Chondrocyte (in vitro differentiated cells): ENCODE measurements at regions not wholly inside any gene's neighbourhood (a gene's known extent, or its start where the extent isn't known, plus 50 kb on each side); places are given as distances from the start of the nearest gene placed in this dataset.

Experiments used
- DNase-seq: peaks from one replicate; pipeline ENCODE4 v3.0.0; 2021; ENCODE audit warnings: mixed read lengths, low spot score
- H3K27ac Mint-ChIP-seq: one replicate; pipeline ENCODE4 v1.8.0; 2021; ENCODE audit warnings: mild to moderate bottlenecking, moderate library complexity, mixed read lengths; ENCODE audit not compliant: unreplicated experiment
- H3K27me3 Mint-ChIP-seq: 2 replicates; pipeline ENCODE4 v1.8.0; 2021; ENCODE audit warnings: low read depth, mixed read lengths
- H3K36me3 Mint-ChIP-seq: 2 replicates; pipeline ENCODE4 v1.8.0; 2021; ENCODE audit warnings: low read depth, mixed read lengths
- H3K4me1 Mint-ChIP-seq: 2 replicates; pipeline ENCODE4 v1.8.0; 2021; ENCODE audit warnings: low read depth, mild to moderate bottlenecking, mixed read lengths
- H3K4me3 Mint-ChIP-seq: one replicate; pipeline ENCODE4 v1.8.0; 2021; ENCODE audit warnings: mild to moderate bottlenecking, moderate library complexity, mixed read lengths; ENCODE audit not compliant: unreplicated experiment
- H3K9me3 Mint-ChIP-seq: 2 replicates; pipeline ENCODE4 v1.8.0; 2021; ENCODE audit warnings: low read depth, mixed read lengths
- TF ChIP-seq, protein P1 (sequence below): fragments of 200-600 bp; sonication (generic); IDR thresholded peaks from 2 replicates; pipeline ENCODE4 v1.5.0; 2021; ENCODE audit warnings: antibody characterized with exemption, mild to moderate bottlenecking, moderate library complexity

DNA sequence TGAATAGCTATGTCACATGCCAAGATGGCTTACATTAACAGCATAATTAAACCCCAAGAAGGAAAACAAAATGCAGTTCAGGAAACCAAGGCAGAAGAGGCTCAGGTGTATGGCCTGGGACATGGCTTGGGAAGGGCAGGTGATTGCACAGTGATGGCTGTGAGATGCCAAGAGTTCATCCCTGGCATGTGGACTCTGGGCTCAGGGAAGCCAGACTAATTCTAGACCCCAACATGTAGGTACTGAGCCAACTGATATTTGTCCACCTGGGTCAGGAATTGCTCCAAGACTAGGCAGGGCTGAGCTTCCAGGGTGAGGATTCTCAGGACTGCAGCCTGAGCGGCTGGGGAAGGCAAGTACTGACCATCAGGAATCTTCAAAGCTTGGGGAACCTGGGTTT lies 218.4 kb upstream of the PIK3R1 start:
- peaks cover under 1% of the 10 kb centered on the region for H3K9me3 Mint-ChIP-seq
- H3K4me3 Mint-ChIP-seq = no peak overlapping the region
- DNase-seq = no peak
- H3K36me3 Mint-ChIP-seq = no peaks in the 10 kb centered on the region
- no peak overlapping the region for H3K27ac Mint-ChIP-seq
- no peaks in the 10 kb centered on the region for H3K27me3 Mint-ChIP-seq
- peaks cover 45% of the 10 kb centered on the region for H3K4me1 Mint-ChIP-seq
- TF ChIP-seq, protein P1, sequence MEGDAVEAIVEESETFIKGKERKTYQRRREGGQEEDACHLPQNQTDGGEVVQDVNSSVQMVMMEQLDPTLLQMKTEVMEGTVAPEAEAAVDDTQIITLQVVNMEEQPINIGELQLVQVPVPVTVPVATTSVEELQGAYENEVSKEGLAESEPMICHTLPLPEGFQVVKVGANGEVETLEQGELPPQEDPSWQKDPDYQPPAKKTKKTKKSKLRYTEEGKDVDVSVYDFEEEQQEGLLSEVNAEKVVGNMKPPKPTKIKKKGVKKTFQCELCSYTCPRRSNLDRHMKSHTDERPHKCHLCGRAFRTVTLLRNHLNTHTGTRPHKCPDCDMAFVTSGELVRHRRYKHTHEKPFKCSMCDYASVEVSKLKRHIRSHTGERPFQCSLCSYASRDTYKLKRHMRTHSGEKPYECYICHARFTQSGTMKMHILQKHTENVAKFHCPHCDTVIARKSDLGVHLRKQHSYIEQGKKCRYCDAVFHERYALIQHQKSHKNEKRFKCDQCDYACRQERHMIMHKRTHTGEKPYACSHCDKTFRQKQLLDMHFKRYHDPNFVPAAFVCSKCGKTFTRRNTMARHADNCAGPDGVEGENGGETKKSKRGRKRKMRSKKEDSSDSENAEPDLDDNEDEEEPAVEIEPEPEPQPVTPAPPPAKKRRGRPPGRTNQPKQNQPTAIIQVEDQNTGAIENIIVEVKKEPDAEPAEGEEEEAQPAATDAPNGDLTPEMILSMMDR = no peak

GRCh38 chr5:67996596-67996995 lies 219.0 kb upstream of the PIK3R1 start:
- Mint-ChIP-seq H3K36me3 (no peaks in the 10 kb centered on the region), H3K4me1 (peaks cover 50% of the 10 kb centered on the region), H3K27ac (no peak overlapping the region), H3K9me3 (no peaks in the 10 kb centered on the region), H3K27me3 (no peaks in the 10 kb centered on the region), H3K4me3 (no peak overlapping the region)
- DNase-seq = no peak
- TF ChIP-seq, protein P1 = no peak

DNA sequence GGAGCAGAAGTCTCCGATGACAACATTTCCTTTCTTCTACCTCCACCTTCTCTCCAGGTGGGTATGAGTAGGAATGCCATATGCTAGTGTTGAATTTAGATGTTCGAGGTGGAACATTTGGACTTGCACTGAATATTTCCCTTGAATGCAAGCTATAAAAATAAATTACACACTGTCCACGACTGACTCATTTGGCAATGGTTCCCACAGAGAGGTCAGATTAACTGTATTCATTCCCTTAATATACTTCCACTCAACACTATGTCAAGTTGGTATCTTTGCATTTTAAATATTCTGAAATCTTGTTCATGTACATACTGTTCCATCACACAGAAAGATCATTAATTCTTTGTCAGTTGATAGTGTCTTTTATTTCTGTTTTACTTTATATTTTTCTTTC lies 222.6 kb upstream of the PIK3R1 start:
- DNase-seq = no peak
- Mint-ChIP-seq H3K36me3 (no peaks in the 10 kb centered on the region), H3K4me3 (no peak overlapping the region), H3K27ac (peak overlapping the region; percentile 1), H3K4me1 (peaks cover 60% of the 10 kb centered on the region), H3K9me3 (no peaks in the 10 kb centered on the region), H3K27me3 (no peaks in the 10 kb centered on the region)
- TF ChIP-seq, protein P1 = no peak

GRCh38 chr5:67989456-67989855 lies 226.1 kb upstream of the PIK3R1 start:
- H3K36me3 Mint-ChIP-seq = no peaks in the 10 kb centered on the region
- H3K27me3 Mint-ChIP-seq = no peaks in the 10 kb centered on the region
- H3K9me3 Mint-ChIP-seq = no peaks in the 10 kb centered on the region
- peak overlapping the region; percentile 75 for H3K27ac Mint-ChIP-seq
- no peak overlapping the region for H3K4me3 Mint-ChIP-seq
- no peak for DNase-seq
- TF ChIP-seq, protein P1 = peak; percentile 29
- peaks cover 68% of the 10 kb centered on the region for H3K4me1 Mint-ChIP-seq

GRCh38 chr5:67986761-67987160 lies 228.8 kb upstream of the PIK3R1 start:
- H3K9me3 Mint-ChIP-seq = no peaks in the 10 kb centered on the region
- peaks cover 61% of the 10 kb centered on the region for H3K4me1 Mint-ChIP-seq
- H3K36me3 Mint-ChIP-seq = no peaks in the 10 kb centered on the region
- H3K4me3 Mint-ChIP-seq = no peak overlapping the region
- H3K27ac Mint-ChIP-seq = no peak overlapping the region
- no peak for DNase-seq
- no peaks in the 10 kb centered on the region for H3K27me3 Mint-ChIP-seq
- TF ChIP-seq, protein P1 = no peak
